ENCODE measurements at regions not wholly inside any gene's neighbourhood (a gene's known extent, or its start where the extent isn't known, plus 50 kb on each side); places are given as distances from the start of the nearest gene placed in this dataset.

- TF ChIP-seq, protein P1, sequence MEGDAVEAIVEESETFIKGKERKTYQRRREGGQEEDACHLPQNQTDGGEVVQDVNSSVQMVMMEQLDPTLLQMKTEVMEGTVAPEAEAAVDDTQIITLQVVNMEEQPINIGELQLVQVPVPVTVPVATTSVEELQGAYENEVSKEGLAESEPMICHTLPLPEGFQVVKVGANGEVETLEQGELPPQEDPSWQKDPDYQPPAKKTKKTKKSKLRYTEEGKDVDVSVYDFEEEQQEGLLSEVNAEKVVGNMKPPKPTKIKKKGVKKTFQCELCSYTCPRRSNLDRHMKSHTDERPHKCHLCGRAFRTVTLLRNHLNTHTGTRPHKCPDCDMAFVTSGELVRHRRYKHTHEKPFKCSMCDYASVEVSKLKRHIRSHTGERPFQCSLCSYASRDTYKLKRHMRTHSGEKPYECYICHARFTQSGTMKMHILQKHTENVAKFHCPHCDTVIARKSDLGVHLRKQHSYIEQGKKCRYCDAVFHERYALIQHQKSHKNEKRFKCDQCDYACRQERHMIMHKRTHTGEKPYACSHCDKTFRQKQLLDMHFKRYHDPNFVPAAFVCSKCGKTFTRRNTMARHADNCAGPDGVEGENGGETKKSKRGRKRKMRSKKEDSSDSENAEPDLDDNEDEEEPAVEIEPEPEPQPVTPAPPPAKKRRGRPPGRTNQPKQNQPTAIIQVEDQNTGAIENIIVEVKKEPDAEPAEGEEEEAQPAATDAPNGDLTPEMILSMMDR (IDR thresholded peaks at IDR 0.05; ENCODE audit: insufficient read depth, low read depth, low read length) = no peak
- TF ChIP-seq EZH2 (IDR thresholded peaks at IDR 0.05; ENCODE audit: insufficient read depth, low read length) = no peak
These were observed 372.6 kb downstream of the SOX11 start for GRCh38 chr2:6064757-6065156.
